Amniotic epithelial cell (primary cell): ENCODE measurements at regions not wholly inside any gene's neighbourhood (a gene's known extent, or its start where the extent isn't known, plus 50 kb on each side); places are given as distances from the start of the nearest gene placed in this dataset.
"Not testable (repeated sequence)": the region's sequence is repeated elsewhere in the genome, so short reads cannot be mapped to it uniquely, and the experiment has no call there.

Experiments
- DNase-seq: peaks from one replicate; pipeline ENCODE4 v3.0.0-alpha.2; 2010; ENCODE audit warnings: low read depth

- DNase-seq: not testable (repeated sequence)
These were observed 4157.8 kb upstream of the TPTE start for GRCh38 chr21:6363591-6363990.

GRCh38 chr21:6368824-6369223 lies 4152.6 kb upstream of the TPTE start:
- DNase-seq: peak; percentile 67

- DNase-seq: peak; percentile 22
These were observed 4148.1 kb upstream of the TPTE start for GRCh38 chr21:6373253-6373652.

- DNase-seq: not testable (repeated sequence)
These were observed 4147.2 kb upstream of the TPTE start for GRCh38 chr21:6374232-6374631.

GRCh38 chr21:6374926-6375325 lies 4146.5 kb upstream of the TPTE start:
- not testable (repeated sequence) for DNase-seq

- not testable (repeated sequence) for DNase-seq
These were observed 4145.6 kb upstream of the TPTE start for GRCh38 chr21:6375776-6376175.

- not testable (repeated sequence) for DNase-seq
These were observed 4144.9 kb upstream of the TPTE start for GRCh38 chr21:6376321-6377070.
